Panc1 (cell line): ENCODE measurements at regions not wholly inside any gene's neighbourhood (a gene's known extent, or its start where the extent isn't known, plus 50 kb on each side); places are given as distances from the start of the nearest gene placed in this dataset.

Experiments used
- ATAC-seq: fragments of 200-7000 bp; cut with Tn5 transposase; 2 replicates; pipeline ENCODE4 v1.9.1; 2020; ENCODE audit warnings: mild to moderate bottlenecking, moderate library complexity
- BruUV-seq: library from RNA; stranded (reverse); fragments of 400-500 nt; replicated peaks from 2 replicates; lab custom pipeline; 2021; lab: Mats Ljungman, UMichigan
- CTCF ChIA-PET: fragments of 300-600 bp; sonication (Branson Sonifier 250); formaldehyde crosslinking; loops from one replicate; lab custom pipeline; 2022; ENCODE audit warnings: antibody characterized with exemption; lab: Charles Lee
- POLR2A ChIA-PET: fragments of 300-600 bp; sonication (Branson Sonifier 250); formaldehyde crosslinking; loops from one replicate; lab custom pipeline; 2022; ENCODE audit warnings: antibody characterized with exemption; lab: Charles Lee
- DNase-seq: peaks from one replicate; pipeline ENCODE4 v3.0.0-alpha.2; 2010; ENCODE audit warnings: low read depth, low spot score
- H3K27ac ChIP-seq: 2 replicates; pipeline ENCODE4 v1.5.1; 2011; ENCODE audit warnings: mild to moderate bottlenecking, low read length, inconsistent platforms
- H3K27me3 ChIP-seq: fragments of 200-500 bp; sonication (Bioruptor generic); 2 replicates; pipeline ENCODE4 v1.6.0; 2014; ENCODE audit warnings: low read length, inconsistent platforms; ENCODE audit not compliant: control insufficient read depth, insufficient read depth
- H3K36me3 ChIP-seq: fragments of 200-500 bp; sonication (Bioruptor generic); 2 replicates; pipeline ENCODE4 v1.5.1; 2014; ENCODE audit warnings: inconsistent platforms, mild to moderate bottlenecking, low read length, moderate library complexity; ENCODE audit not compliant: control insufficient read depth, insufficient read depth
- H3K4me1 ChIP-seq: 2 replicates; pipeline ENCODE4 v1.5.1; 2011; ENCODE audit warnings: inconsistent platforms, mild to moderate bottlenecking, low read length, moderate library complexity; ENCODE audit not compliant: control insufficient read depth, insufficient read depth
- H3K4me3 ChIP-seq, 2 experiments: 2 replicates each; pipeline ENCODE4 v1.5.1; 2011 to 2012; ENCODE audit warnings: low read depth in 2 of 2, low read length in 2 of 2, mild to moderate bottlenecking in 2 of 2, inconsistent platforms in 1 of 2, moderate library complexity in 1 of 2
- H3K9me3 ChIP-seq: fragments of 200-500 bp; sonication (Bioruptor generic); 2 replicates; pipeline ENCODE4 v1.5.1; 2014; ENCODE audit warnings: low read depth, mild to moderate bottlenecking, inconsistent platforms, low read length, moderate library complexity; ENCODE audit not compliant: control insufficient read depth, insufficient read depth
- CTCF ChIP-seq: fragments of 450-650 bp; IDR thresholded peaks from 2 replicates; pipeline ENCODE4 v1.5.1; 2017; ENCODE audit warnings: mild to moderate bottlenecking
- POLR2AphosphoS5 ChIP-seq: IDR thresholded peaks from 2 replicates; pipeline ENCODE4 v1.6.1; 2012; ENCODE audit warnings: mild to moderate bottlenecking, low read depth, low read length, moderate library complexity
- SIN3A ChIP-seq: IDR thresholded peaks from 2 replicates; pipeline ENCODE4 v1.6.1; 2012; ENCODE audit warnings: low read depth, mild to moderate bottlenecking, low read length, moderate library complexity, borderline replicate concordance; ENCODE audit not compliant: insufficient read depth
- TCF7L2 ChIP-seq: IDR thresholded peaks from 2 replicates; pipeline ENCODE4 v1.6.1; 2011; ENCODE audit warnings: mild to moderate bottlenecking, low read depth, low read length, inconsistent platforms
- in situ Hi-C: cut with HindIII; loops from 2 replicates; pipeline ENCODE4 v1.10.0; 2016; ENCODE audit warnings: low sequenced_read_pairs, low pct_unique_long_range_greater_than_20kb
- intact Hi-C: fragments of 100-400 bp; cut with micrococcal nuclease; formaldehyde crosslinking; loops from one replicate; pipeline ENCODE4 v1.10.0; 2022; ENCODE audit not compliant: unreplicated experiment
- TF ChIP-seq, protein P1 (sequence below), 2 experiments: IDR thresholded peaks; 2 replicates each; pipeline ENCODE4 v1.6.1; 2011 to 2012; ENCODE audit warnings: low read depth in 2 of 2, control low read depth in 1 of 2, low read length in 1 of 2, mild to moderate bottlenecking in 1 of 2, moderate library complexity in 1 of 2; ENCODE audit not compliant: insufficient read depth in 1 of 2

GRCh38 chr2:105671156-105671555 is 73.6 kb upstream of the NCK2 start:
- in situ Hi-C loops, result no loop called here
- peaks cover 6% of the 10 kb centered on the region; the same call in 1 of the 2 replicates for H3K9me3 ChIP-seq
- no peaks in the 10 kb centered on the region for H3K36me3 ChIP-seq
- no peaks in the 10 kb centered on the region for H3K4me1 ChIP-seq
- intact Hi-C loops, result no loop called here
- H3K4me3 ChIP-seq, result no peak overlapping the region
- BruUV-seq, result no TSS peak
- H3K27ac ChIP-seq, result no peak overlapping the region
- DNase-seq, result no peak
- H3K27me3 ChIP-seq, result no peaks in the 10 kb centered on the region
- no peak for TF ChIP-seq TCF7L2
- no peak for TF ChIP-seq SIN3A
- TF ChIP-seq, protein P1, sequence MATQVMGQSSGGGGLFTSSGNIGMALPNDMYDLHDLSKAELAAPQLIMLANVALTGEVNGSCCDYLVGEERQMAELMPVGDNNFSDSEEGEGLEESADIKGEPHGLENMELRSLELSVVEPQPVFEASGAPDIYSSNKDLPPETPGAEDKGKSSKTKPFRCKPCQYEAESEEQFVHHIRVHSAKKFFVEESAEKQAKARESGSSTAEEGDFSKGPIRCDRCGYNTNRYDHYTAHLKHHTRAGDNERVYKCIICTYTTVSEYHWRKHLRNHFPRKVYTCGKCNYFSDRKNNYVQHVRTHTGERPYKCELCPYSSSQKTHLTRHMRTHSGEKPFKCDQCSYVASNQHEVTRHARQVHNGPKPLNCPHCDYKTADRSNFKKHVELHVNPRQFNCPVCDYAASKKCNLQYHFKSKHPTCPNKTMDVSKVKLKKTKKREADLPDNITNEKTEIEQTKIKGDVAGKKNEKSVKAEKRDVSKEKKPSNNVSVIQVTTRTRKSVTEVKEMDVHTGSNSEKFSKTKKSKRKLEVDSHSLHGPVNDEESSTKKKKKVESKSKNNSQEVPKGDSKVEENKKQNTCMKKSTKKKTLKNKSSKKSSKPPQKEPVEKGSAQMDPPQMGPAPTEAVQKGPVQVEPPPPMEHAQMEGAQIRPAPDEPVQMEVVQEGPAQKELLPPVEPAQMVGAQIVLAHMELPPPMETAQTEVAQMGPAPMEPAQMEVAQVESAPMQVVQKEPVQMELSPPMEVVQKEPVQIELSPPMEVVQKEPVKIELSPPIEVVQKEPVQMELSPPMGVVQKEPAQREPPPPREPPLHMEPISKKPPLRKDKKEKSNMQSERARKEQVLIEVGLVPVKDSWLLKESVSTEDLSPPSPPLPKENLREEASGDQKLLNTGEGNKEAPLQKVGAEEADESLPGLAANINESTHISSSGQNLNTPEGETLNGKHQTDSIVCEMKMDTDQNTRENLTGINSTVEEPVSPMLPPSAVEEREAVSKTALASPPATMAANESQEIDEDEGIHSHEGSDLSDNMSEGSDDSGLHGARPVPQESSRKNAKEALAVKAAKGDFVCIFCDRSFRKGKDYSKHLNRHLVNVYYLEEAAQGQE (IDR thresholded peaks at IDR 0.05; ENCODE audit: insufficient read depth in 1 of 2, low read depth in 2 of 2, low read length in 1 of 2), result no peak
- TF ChIP-seq POLR2AphosphoS5, result no peak
- no peak for TF ChIP-seq CTCF
- ChIA-PET POLR2A (no interaction called here), CTCF (no interaction called here)
- no peak for ATAC-seq

DNA sequence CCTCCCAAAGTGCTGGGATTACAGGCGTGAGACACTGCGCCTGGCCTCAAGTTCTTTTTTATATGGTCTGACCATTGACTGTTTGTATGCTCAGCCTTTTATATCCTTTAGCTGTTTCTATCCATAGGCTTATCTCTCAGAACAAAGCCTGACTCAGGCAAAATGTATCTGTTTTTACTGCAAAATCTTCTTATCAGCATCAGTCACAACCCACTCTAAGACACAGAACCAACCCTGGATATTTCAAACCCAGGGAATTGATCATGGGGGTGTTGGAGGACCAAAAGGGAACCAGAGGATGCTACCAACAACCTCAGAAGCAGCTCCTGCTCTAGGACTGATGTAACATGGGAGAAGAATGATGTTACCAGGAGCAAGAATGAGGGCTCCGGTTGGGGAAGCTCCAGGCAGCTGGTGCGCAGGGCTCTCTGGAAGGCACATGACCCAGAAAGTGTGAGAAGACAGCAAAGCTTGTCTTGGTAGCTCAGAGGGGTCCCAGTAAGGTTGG is 75.3 kb upstream of the NCK2 start:
- POLR2A ChIA-PET, result interaction anchor here (0.6 kb wide), 1 partner anchor 56 kb away, joined by 10 read pairs; no protein-coding TSS in a partner anchor

More for the DNA sequence above, 75.3 kb upstream of the NCK2 start:
- Histone ChIP-seq H3K27ac (no peak overlapping the region), H3K4me1 (no peaks in the 10 kb centered on the region), H3K9me3 (peaks cover 12% of the 10 kb centered on the region; the same call in 1 of the 2 replicates), H3K36me3 (no peaks in the 10 kb centered on the region), H3K27me3 (no peaks in the 10 kb centered on the region), H3K4me3 (no peak overlapping the region)
- no peak for DNase-seq
- TF ChIP-seq CTCF, result no peak
- TF ChIP-seq, protein P1 (IDR thresholded peaks at IDR 0.05; ENCODE audit: insufficient read depth in 1 of 2, low read depth in 2 of 2, low read length in 1 of 2), result no peak
- TF ChIP-seq SIN3A, result no peak
- TF ChIP-seq TCF7L2, result no peak
- TF ChIP-seq POLR2AphosphoS5, result no peak
- CTCF ChIA-PET, result interaction anchor here (0.6 kb wide), 1 partner anchor 22 kb away, joined by 4 read pairs; no protein-coding TSS in a partner anchor
- intact Hi-C loops, result no loop called here
- in situ Hi-C loops, result no loop called here
- BruUV-seq, result no TSS peak
- ATAC-seq, result no peak
